Activated CD8-positive, alpha-beta memory T cell treated with anti-CD3 and anti-CD28 coated beads, Interleukin-2, amount 50 U/mL, for 48 hours (primary cell): ENCODE measurements at regions not wholly inside any gene's neighbourhood (a gene's known extent, or its start where the extent isn't known, plus 50 kb on each side); places are given as distances from the start of the nearest gene placed in this dataset.
"Not testable (repeated sequence)": the region's sequence is repeated elsewhere in the genome, so short reads cannot be mapped to it uniquely, and the experiment has no call there.

Experiments used
- DNase-seq: peaks from one replicate; pipeline ENCODE4 v3.0.0-alpha.2; 2020

GRCh38 chr2:43009448-43009847 is 217.0 kb downstream of the ZFP36L2 start:
- no peak for DNase-seq

GRCh38 chr2:43008388-43008787 is 216.0 kb upstream of the HAAO start:
- DNase-seq: peak; percentile 18

DNA sequence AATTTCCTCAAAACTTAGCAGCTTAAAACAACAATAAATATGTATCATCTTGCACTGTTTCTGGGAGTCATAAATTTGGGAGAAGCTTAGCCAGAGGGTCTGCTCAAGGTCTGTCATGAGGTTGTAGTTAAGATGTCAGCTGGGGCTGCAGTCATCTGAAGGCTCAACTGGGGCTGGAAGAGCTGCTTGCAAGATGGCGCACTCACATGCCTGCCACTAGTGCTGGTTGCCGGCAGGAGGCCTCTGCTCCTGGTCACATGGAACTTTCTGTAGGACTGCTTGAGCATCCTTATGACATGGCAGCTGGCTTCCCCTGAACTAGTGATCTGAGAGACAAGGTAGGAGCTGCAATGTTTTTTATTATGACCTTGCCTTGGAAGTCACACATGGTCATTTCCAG is 215.5 kb upstream of the HAAO start:
- DNase-seq: no peak

DNA sequence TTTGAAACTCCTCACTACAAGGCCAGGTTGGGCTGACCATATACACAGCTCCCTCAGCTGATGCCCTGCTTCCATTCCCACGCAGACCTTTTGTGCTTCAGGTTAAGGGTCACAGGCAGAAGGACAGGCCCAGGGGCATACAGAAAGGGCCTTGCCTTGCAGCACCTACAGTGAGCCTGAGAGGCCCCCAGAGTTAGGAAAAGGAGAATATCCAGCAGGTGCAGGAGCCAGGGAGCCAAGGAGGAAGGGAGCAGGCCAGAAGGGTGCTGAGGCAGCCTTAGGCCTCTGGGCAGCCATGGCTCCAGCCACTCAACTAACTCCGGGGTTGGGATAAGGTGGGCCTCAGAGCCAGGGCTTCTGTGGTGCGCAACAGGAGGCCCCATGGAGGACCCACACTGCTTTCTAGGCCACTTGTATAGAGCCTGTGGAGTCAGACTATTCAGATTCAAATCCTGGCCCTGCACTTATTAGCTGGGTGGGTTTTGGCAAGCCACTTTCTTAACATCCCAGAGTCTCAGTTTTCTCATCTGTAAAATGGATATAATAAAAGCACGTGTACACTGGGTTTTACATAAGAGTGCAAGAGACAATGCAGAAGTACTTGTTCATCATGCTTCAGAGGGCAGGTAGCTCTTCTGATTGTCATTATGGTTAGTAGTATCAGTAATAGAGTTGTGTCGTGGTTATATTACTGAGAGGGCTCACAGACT is 214.6 kb upstream of the HAAO start:
- no peak for DNase-seq

DNA sequence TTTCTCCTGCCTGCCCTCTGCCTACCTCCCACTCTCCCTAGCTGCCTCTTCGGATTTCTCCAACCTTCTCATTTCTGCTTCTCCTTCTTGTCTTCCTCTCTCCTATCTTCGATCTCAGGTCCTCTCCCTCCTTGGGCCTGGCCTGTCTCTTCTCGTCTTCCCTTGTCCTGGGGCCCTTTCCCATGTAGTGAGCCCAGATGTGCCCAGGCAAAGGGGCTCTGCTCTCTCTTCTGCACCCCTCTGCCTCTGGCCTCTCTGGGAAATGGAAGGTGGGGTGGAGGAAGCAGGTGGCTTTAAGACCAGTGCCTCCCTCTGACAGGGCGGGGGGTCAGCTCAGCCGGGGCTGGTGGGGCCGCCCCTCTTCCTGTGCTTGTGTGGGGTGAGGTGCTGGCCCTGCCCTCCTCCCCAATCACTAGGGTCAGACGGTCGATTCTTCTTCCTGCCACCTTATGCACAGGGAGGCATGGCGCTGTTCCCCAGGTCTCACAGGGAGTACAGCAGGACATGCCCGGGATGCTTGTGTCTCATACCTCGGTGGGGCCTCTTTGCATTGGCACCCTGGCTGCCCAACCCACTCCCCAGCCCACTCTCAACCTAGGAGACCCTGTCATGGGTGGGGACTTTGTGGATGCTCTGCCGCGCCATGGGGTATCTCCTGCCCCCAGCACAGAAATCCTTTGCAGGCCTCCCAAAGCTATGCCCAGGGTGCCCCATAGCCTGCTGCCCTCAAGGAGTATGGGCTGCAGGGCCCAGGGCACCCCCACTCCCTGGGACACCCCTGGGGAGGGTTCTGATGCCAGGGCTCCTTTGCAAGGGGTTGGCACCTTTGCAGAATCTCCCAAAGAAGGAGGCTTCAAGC is 213.8 kb upstream of the HAAO start:
- no peak for DNase-seq

- DNase-seq: no peak
These were observed 213.0 kb upstream of the HAAO start for GRCh38 chr2:43005245-43005974.

- no peak for DNase-seq
These were observed 212.5 kb upstream of the HAAO start for GRCh38 chr2:43004879-43005244.

GRCh38 chr2:43004126-43004865 is 211.9 kb upstream of the HAAO start:
- not testable (repeated sequence) for DNase-seq

DNA sequence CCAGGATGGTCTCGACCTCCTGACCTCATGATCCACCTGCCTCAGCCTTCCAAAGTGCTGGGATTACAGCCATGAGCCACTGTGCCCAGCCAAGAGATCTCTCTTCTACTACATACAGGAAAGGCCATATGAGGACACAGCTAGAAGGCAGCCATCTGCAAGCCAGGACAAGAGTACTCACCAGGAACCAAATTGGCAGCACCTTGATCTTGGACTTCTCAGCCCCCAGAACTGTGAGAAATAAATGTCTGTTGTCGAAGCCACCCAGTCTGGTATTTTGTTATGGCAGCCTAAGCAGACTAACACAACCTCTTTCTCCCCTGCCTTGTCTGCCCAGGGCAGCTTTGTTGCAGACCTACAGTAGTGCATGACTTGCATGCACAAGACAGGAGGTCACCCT is 211.3 kb upstream of the HAAO start:
- no peak for DNase-seq

GRCh38 chr2:43001787-43002468 is 209.5 kb upstream of the HAAO start:
- DNase-seq: peak; percentile 29

- DNase-seq: peak; percentile 20
These were observed 208.6 kb upstream of the HAAO start for GRCh38 chr2:43001055-43001378.

- DNase-seq: peak; percentile 30
These were observed 208.1 kb upstream of the HAAO start for GRCh38 chr2:43000242-43001054.

DNA sequence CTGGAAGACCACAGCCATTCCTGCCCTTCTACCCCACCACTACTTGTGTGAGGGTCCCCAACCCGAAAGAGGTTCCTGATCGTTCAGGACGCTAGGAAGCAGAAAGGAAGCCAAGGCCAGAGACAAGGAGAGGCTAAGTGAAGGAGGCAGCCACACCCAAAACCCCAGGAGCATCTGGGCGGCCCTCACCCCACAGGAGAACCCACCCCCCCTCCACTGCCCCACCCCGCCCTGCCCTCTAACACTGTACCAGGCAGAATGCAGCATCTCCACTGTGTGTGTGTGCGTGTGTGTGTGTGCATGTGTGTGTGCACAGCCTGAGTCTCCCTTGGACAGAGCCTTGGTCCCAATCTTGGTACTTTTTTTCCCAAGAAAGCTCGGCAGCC is 207.5 kb upstream of the HAAO start:
- DNase-seq: peak; percentile 7

DNA sequence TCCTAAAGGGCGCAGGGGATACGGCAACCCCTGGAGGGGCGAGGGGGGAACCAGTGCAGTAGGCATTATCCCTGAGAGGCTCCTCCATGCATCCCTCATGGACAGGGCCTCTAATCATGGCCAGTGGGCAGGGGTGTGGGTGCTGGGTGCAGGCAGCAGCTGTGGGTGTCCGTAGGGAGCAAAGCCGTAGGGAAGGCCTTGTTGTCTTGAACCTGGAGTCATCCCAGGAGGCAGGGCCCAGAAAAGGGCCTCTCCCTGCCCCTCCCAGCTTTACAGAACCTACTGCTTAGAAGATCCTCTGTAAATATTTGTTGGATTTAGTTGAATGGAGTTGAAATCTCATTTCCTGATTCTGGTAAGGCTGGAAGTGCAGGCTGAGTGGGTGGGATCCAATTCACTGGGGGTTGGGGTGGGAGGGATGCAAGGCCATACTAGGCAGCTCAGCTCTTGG is 207.0 kb upstream of the HAAO start:
- peak; percentile 12 for DNase-seq

DNA sequence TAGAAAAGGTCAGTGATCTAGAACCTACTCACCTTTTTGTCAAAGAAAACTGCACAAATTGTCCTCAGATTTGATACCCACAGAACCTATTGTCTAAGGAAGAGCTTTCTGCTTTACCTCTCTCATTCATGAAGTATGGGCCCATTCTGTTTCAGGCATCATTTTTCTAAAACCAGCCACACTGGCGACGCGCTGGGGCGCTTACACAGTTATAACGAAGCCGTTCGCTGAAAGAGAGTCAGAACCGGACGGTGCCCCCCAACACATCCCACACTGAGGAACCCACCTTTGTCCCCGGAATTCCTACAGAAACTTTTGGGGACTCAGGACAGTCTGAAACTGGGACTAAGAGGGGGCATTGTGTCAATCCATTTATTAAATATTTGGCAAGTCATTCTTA is 206.3 kb upstream of the HAAO start:
- no peak for DNase-seq

- no peak for DNase-seq
These were observed 204.1 kb upstream of the HAAO start for GRCh38 chr2:42996528-42996927.

DNA sequence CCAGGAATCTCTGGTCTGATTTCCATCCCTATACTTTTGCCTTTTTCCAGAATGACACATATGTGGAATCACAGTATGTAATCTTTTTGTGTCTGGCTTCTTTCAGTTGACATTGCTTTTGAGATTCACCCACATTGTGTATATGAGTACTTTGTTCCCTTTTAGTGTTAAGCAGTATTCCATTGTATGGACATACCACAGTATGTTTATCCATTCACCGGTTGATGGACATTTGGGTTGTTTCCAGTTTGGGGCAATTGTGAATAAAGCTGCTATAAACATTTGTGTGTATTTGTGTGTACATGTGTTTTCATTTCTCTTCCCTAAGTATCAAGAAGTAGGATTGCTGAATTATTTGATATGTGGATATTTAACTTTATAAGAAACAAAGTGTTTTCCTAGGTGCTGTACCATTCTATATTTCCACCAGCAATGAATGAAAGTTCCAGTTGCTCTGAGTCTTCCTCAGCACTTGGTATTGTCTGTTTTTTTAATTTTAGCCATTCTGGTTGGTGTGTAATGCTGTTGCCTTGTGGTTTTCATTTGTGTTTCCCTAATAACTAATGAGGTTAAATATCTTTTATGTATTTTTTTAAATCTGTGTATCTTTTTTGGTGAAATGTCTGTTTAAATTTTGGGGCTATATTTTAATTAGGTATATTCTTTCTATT is 203.5 kb upstream of the HAAO start:
- DNase-seq: no peak

DNA sequence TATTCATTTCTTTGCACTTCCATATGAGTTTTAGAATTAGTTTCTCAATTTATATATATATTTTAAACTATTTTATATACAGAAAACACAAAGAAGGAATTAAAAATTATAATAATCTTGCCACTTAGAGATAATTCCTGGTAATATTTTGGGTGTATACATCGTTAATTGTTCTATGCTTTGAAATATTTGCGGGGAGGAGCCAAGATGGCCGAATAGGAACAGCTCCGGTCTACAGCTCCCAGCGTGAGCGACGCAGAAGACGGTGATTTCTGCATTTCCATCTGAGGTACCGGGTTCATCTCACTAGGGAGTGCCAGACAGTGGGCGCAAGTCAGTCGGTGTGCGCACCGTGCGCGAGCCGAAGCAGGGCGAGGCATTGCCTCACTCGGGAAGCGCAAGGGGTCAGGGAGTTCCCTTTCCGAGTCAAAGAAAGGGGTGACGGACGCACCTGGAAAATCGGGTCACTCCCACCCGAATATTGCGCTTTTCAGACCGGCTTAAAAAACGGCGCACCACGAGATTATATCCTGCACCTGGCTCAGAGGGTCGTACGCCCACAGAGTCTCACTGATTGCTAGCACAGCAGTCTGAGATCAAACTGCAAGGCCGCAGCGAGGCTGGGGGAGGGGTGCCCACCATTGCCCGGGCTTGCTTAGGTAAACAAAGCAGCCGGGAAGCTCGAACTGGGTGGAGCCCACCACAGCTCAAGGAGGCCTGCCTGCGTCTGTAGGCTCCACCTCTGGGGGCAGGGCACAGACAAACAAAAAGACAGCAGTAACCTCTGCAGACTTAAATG is 197.1 kb upstream of the HAAO start:
- not testable (repeated sequence) for DNase-seq

DNA sequence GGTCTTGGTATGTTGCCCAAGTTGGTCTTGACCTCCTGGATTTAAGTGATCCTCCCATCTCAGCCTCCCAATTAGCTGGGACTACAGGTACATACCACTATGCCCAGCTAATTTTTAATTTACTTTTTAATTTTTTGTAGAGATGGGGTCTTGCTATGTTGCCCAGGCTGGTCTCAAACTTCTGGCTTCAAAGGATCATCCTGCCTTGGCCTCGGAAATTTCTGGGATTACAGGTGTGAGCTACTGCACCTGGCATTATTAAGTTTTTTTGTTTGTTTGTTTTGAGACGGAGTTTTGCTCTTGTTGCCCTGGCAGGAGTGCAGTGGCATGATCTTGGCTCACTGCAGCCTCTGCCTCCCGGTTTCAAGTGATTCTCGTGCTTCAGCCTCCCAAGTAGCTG is 195.7 kb upstream of the HAAO start:
- not testable (repeated sequence) for DNase-seq
